ENCODE measurements at regions not wholly inside any gene's neighbourhood (a gene's known extent, or its start where the extent isn't known, plus 50 kb on each side); places are given as distances from the start of the nearest gene placed in this dataset.

GRCh38 chr9:86516564-86516963 lies 162.4 kb upstream of the TUT7 start:
- TF ChIP-seq, protein P1, sequence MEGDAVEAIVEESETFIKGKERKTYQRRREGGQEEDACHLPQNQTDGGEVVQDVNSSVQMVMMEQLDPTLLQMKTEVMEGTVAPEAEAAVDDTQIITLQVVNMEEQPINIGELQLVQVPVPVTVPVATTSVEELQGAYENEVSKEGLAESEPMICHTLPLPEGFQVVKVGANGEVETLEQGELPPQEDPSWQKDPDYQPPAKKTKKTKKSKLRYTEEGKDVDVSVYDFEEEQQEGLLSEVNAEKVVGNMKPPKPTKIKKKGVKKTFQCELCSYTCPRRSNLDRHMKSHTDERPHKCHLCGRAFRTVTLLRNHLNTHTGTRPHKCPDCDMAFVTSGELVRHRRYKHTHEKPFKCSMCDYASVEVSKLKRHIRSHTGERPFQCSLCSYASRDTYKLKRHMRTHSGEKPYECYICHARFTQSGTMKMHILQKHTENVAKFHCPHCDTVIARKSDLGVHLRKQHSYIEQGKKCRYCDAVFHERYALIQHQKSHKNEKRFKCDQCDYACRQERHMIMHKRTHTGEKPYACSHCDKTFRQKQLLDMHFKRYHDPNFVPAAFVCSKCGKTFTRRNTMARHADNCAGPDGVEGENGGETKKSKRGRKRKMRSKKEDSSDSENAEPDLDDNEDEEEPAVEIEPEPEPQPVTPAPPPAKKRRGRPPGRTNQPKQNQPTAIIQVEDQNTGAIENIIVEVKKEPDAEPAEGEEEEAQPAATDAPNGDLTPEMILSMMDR (IDR thresholded peaks at IDR 0.05; ENCODE audit: extremely low read depth, missing control alignments) = no peak
- DNase-seq (ENCODE audit: low spot score) = no peak

GRCh38 chr9:86515221-86515620 lies 161.0 kb upstream of the TUT7 start:
- TF ChIP-seq, protein P1 (IDR thresholded peaks at IDR 0.05; ENCODE audit: extremely low read depth, missing control alignments) = no peak

DNA sequence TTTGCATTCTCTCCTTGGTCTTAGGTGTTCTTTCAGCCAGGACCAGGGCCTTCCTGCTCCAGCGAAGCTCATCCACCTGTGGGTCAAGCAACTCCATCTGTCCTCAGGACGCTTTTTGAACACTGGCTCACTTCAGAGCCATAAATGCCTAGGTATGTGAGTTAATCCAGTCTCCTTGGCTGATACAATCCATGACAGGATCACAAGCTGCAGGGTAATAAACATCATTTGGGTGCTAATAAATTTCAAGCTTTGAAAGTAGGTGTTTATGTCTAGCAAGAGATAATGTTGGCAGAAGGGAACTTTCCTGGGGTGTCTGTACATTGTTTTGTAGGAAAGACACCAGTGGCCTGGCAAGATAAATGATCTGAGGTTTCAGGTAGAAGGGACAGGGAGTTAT lies 159.2 kb upstream of the TUT7 start:
- DNase-seq (ENCODE audit: low spot score) = no peak
- TF ChIP-seq, protein P1 (IDR thresholded peaks at IDR 0.05; ENCODE audit: extremely low read depth, missing control alignments) = no peak

More at GRCh38 chr9:86515221-86515620, 161.0 kb upstream of the TUT7 start:
- no peak for DNase-seq (ENCODE audit: low spot score)

GRCh38 chr9:86512929-86513328 lies 158.7 kb upstream of the TUT7 start:
- TF ChIP-seq, protein P1 (IDR thresholded peaks at IDR 0.05; ENCODE audit: extremely low read depth, missing control alignments) = no peak
- DNase-seq (ENCODE audit: low spot score) = no peak

- no peak for DNase-seq (ENCODE audit: low spot score)
Measured at GRCh38 chr9:86511614-86512360, 157.6 kb upstream of the TUT7 start.

DNA sequence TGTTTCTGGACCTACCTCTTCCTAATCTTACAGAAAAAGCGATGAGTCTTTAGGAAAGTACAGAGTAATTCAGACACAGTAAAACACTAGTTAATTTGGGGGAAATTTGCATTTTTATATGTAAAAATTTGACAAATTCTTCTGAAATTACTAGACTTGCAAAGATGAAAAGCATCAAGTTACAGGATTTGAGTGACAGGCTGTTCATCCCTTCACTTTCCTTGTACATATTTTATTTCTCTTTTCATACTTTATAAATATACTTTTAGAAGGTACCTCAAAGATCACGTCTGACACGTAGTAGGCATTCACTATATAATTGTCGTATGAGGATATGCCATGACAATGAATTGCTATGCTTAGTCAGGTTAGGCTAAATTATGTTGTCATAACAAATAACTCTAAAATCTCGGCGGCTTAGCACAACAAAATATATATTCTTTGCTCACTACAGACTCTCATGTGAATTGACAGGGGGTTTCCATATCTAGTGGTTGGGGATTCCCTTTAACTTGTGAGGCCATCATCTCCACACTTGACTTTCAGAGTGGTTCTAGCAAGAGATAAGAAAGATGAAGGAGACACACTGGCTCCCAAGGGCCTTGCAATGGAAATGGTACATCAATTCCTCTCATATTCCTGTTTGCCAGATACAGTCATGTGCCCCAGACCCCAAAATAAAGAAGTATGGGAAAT lies 154.1 kb upstream of the TUT7 start:
- TF ChIP-seq, protein P1 (IDR thresholded peaks at IDR 0.05; ENCODE audit: extremely low read depth, missing control alignments) = no peak
- peak; percentile 31 for DNase-seq (ENCODE audit: low spot score)

More at GRCh38 chr9:86511614-86512360, 157.6 kb upstream of the TUT7 start:
- TF ChIP-seq, protein P1 (IDR thresholded peaks at IDR 0.05; ENCODE audit: extremely low read depth, missing control alignments) = no peak

- DNase-seq (ENCODE audit: low spot score) = no peak
- TF ChIP-seq, protein P1 (IDR thresholded peaks at IDR 0.05; ENCODE audit: extremely low read depth, missing control alignments) = no peak
Measured at GRCh38 chr9:86507212-86507630, 153.0 kb upstream of the TUT7 start.

Data from GM20000 (cell line).